Endodermal cell (in vitro differentiated cells): ENCODE measurements at regions not wholly inside any gene's neighbourhood (a gene's known extent, or its start where the extent isn't known, plus 50 kb on each side); places are given as distances from the start of the nearest gene placed in this dataset.
A peak's percentile ranks its signal among the peaks of the same experiment; 100 is the strongest.

Experiments
- DNase-seq: peaks from one replicate; pipeline ENCODE4 v3.0.0-alpha.2; 2017
- H3K27ac ChIP-seq: 2 replicates; pipeline ENCODE4 v1.5.1; 2013; ENCODE audit warnings: mild to moderate bottlenecking, low read depth, low read length, moderate library complexity
- H3K27me3 ChIP-seq: 2 replicates; pipeline ENCODE4 v1.6.1; 2013; ENCODE audit warnings: mild to moderate bottlenecking, low read length, moderate library complexity; ENCODE audit not compliant: insufficient read depth, control insufficient read depth, poor library complexity, severe bottlenecking
- H3K36me3 ChIP-seq: 2 replicates; pipeline ENCODE4 v1.7.0; 2013; ENCODE audit warnings: mild to moderate bottlenecking, low read length, moderate library complexity; ENCODE audit not compliant: control insufficient read depth, insufficient read depth
- H3K4me1 ChIP-seq: one replicate; pipeline ENCODE4 v1.7.0; 2013; ENCODE audit warnings: low read length; ENCODE audit not compliant: control insufficient read depth, insufficient read depth
- H3K4me3 ChIP-seq: 2 replicates; pipeline ENCODE4 v1.5.1; 2013; ENCODE audit warnings: mild to moderate bottlenecking, low read length, moderate library complexity
- H3K9ac ChIP-seq: 2 replicates; pipeline ENCODE4 v1.6.1; 2013; ENCODE audit warnings: mild to moderate bottlenecking, low read length, moderate library complexity; ENCODE audit not compliant: poor library complexity, severe bottlenecking; ENCODE audit errors: extremely low read depth
- H3K9me3 ChIP-seq: 2 replicates; pipeline ENCODE4 v1.6.1; 2013; ENCODE audit warnings: mild to moderate bottlenecking, low read length, moderate library complexity; ENCODE audit not compliant: control insufficient read depth
- H3K27ac Mint-ChIP-seq: 2 replicates; pipeline ENCODE4 v1.8.0; 2020; ENCODE audit warnings: mixed read lengths
- H3K27me3 Mint-ChIP-seq: 2 replicates; pipeline ENCODE4 v1.8.0; 2021; ENCODE audit warnings: mild to moderate bottlenecking, mixed read lengths; ENCODE audit not compliant: insufficient read depth
- H3K36me3 Mint-ChIP-seq: 2 replicates; pipeline ENCODE4 v1.8.0; 2020; ENCODE audit warnings: low read depth, mixed read lengths
- H3K4me1 Mint-ChIP-seq: 2 replicates; pipeline ENCODE4 v1.8.0; 2020; ENCODE audit warnings: mixed read lengths
- H3K4me3 Mint-ChIP-seq: 2 replicates; pipeline ENCODE4 v1.8.0; 2020; ENCODE audit warnings: mild to moderate bottlenecking, moderate library complexity, mixed read lengths
- H3K9me3 Mint-ChIP-seq: 2 replicates; pipeline ENCODE4 v1.8.0; 2020; ENCODE audit warnings: mild to moderate bottlenecking, mixed read lengths
- CTCF ChIP-seq: fragments of 200-600 bp; sonication (generic); conservative IDR thresholded peaks from 2 replicates; pipeline ENCODE4 v1.5.0; 2021; ENCODE audit warnings: antibody characterized with exemption, mild to moderate bottlenecking
- WGBS, 2 experiments: methylation state at CpG; one replicate each; pipeline versions ENCODE4 v1.1.5 to v1.1.7; 2013; ENCODE audit warnings: missing lambda C conversion rate in 2 of 2, mixed read lengths in 1 of 2; ENCODE audit not compliant: insufficient coverage in 1 of 2, insufficient read length in 1 of 2; 5-methylcytosine and 5-hydroxymethylcytosine counted together

GRCh38 chr17:34493917-34494316 is 85.5 kb upstream of the TMEM132E start:
- Mint-ChIP-seq H3K9me3 (no peaks in the 10 kb centered on the region), H3K27me3 (peaks cover 69% of the 10 kb centered on the region), H3K4me1 (no peaks in the 10 kb centered on the region), H3K4me3 (no peak overlapping the region), H3K27ac (no peak overlapping the region), H3K36me3 (no peaks in the 10 kb centered on the region)
- DNase-seq = no peak
- 75 to 90% methylated on average over 2 to 3 of the region's 3 CpGs for WGBS, 2 experiments
- no peak overlapping the region for H3K4me3 ChIP-seq
- TF ChIP-seq CTCF = no peak
- H3K9me3 ChIP-seq = no peaks in the 10 kb centered on the region
- no peaks in the 10 kb centered on the region for H3K4me1 ChIP-seq
- no peaks in the 10 kb centered on the region for H3K36me3 ChIP-seq
- H3K27me3 ChIP-seq = peaks cover 83% of the 10 kb centered on the region
- H3K9ac ChIP-seq = no peak overlapping the region
- H3K27ac ChIP-seq = no peak overlapping the region

- WGBS, 2 experiments = 35 to 52% methylated on average over 11 to 12 of the region's 12 CpGs
- no peak overlapping the region for H3K4me3 Mint-ChIP-seq
- no peak for TF ChIP-seq CTCF
- no peak overlapping the region for H3K27ac ChIP-seq
- no peaks in the 10 kb centered on the region for H3K9me3 ChIP-seq
- H3K27ac Mint-ChIP-seq = no peak overlapping the region
- peak; percentile 85 for DNase-seq
- H3K36me3 Mint-ChIP-seq = no peaks in the 10 kb centered on the region
- peaks cover 87% of the 10 kb centered on the region for H3K27me3 Mint-ChIP-seq
- no peak overlapping the region for H3K4me3 ChIP-seq
- H3K4me1 ChIP-seq = no peaks in the 10 kb centered on the region
- H3K9ac ChIP-seq = no peak overlapping the region
- peaks cover 69% of the 10 kb centered on the region for H3K27me3 ChIP-seq
- no peaks in the 10 kb centered on the region for H3K36me3 ChIP-seq
- H3K9me3 Mint-ChIP-seq = no peaks in the 10 kb centered on the region
- peaks cover 3% of the 10 kb centered on the region for H3K4me1 Mint-ChIP-seq
Measured at GRCh38 chr17:34487626-34488025, 91.8 kb upstream of the TMEM132E start.

GRCh38 chr17:34486761-34487160 is 92.6 kb upstream of the TMEM132E start:
- H3K36me3 Mint-ChIP-seq = no peaks in the 10 kb centered on the region
- Histone ChIP-seq H3K36me3 (no peaks in the 10 kb centered on the region), H3K27me3 (peaks cover 65% of the 10 kb centered on the region), H3K4me1 (no peaks in the 10 kb centered on the region), H3K27ac (no peak overlapping the region), H3K9ac (no peak overlapping the region), H3K4me3 (no peak overlapping the region), H3K9me3 (no peaks in the 10 kb centered on the region)
- peaks cover 87% of the 10 kb centered on the region for H3K27me3 Mint-ChIP-seq
- WGBS, 2 experiments = 66 to 72% methylated on average over 7 to 8 of the region's 8 CpGs
- no peak for TF ChIP-seq CTCF
- H3K4me3 Mint-ChIP-seq = no peak overlapping the region
- DNase-seq = no peak
- peaks cover 4% of the 10 kb centered on the region for H3K4me1 Mint-ChIP-seq
- H3K27ac Mint-ChIP-seq = no peak overlapping the region
- no peaks in the 10 kb centered on the region for H3K9me3 Mint-ChIP-seq
